Naive B cell (primary cell): ENCODE measurements at regions not wholly inside any gene's neighbourhood (a gene's known extent, or its start where the extent isn't known, plus 50 kb on each side); places are given as distances from the start of the nearest gene placed in this dataset.
"Not testable (repeated sequence)": the region's sequence is repeated elsewhere in the genome, so short reads cannot be mapped to it uniquely, and the experiment has no call there.

Source experiments
- ATAC-seq, 2 donors: fragments of 150-1000 bp; cut with Tn5 transposase; 2 replicates each; pipeline ENCODE4 v1.10.0; 2021; ENCODE audit warnings: low read depth in 2 of 2, mild to moderate bottlenecking in 2 of 2, moderate library complexity in 2 of 2
- DNase-seq: peaks from one replicate; pipeline ENCODE4 v3.0.0; 2022
- H3K27ac Mint-ChIP-seq, 6 donors: one replicate each; pipeline ENCODE4 v1.8.0; 2020 to 2022; ENCODE audit warnings: mild to moderate bottlenecking in 6 of 6, mixed read lengths in 6 of 6, moderate library complexity in 5 of 6, inconsistent platforms in 2 of 6
- H3K27me3 Mint-ChIP-seq, 3 donors: one replicate each; pipeline ENCODE4 v1.8.0; 2021 to 2022; ENCODE audit warnings: mixed read lengths in 3 of 3, mild to moderate bottlenecking in 1 of 3
- H3K36me3 Mint-ChIP-seq, 2 donors: one replicate each; pipeline ENCODE4 v1.8.0; 2020 to 2022; ENCODE audit warnings: mixed read lengths in 2 of 2, inconsistent platforms in 1 of 2, mild to moderate bottlenecking in 1 of 2
- H3K4me1 Mint-ChIP-seq, 3 donors: one replicate each; pipeline ENCODE4 v1.8.0; 2020 to 2022; ENCODE audit warnings: mixed read lengths in 3 of 3, inconsistent platforms in 1 of 3, mild to moderate bottlenecking in 1 of 3, moderate library complexity in 1 of 3
- H3K4me3 Mint-ChIP-seq, 8 donors: one replicate each; pipeline ENCODE4 v1.8.0; 2020 to 2022; ENCODE audit warnings: mild to moderate bottlenecking in 8 of 8, mixed read lengths in 8 of 8, moderate library complexity in 8 of 8, inconsistent platforms in 2 of 8
- H3K9me3 Mint-ChIP-seq, 7 donors: one replicate each; pipeline ENCODE4 v1.8.0; 2020 to 2022; ENCODE audit warnings: mixed read lengths in 7 of 7, mild to moderate bottlenecking in 5 of 7, inconsistent platforms in 2 of 7, moderate library complexity in 1 of 7

- Mint-ChIP-seq H3K9me3 (no peaks in the 10 kb centered on the region), H3K27ac (peak overlapping the region in 2 of 6 donors; percentile 8 to 23), H3K36me3 (no peaks in the 10 kb centered on the region), H3K4me1 (peaks cover 8 to 16% (median 12%) of the 10 kb centered on the region in 3 donors), H3K4me3 (peak overlapping the region; percentile 83 to 97 (median 93)), H3K27me3 (no peaks in the 10 kb centered on the region)
- ATAC-seq (no peak), DNase-seq (no peak)
These were observed 60.1 kb upstream of the PRSS16 start for GRCh38 chr6:27187231-27188060.

- peak; percentile 67 to 75 for ATAC-seq
- Mint-ChIP-seq H3K4me3 (peak overlapping the region; percentile 83 to 97 (median 93)), H3K4me1 (peaks cover 8 to 16% (median 12%) of the 10 kb centered on the region in 3 donors), H3K36me3 (no peaks in the 10 kb centered on the region), H3K27ac (peak overlapping the region; percentile 3 to 91 (median 29)), H3K9me3 (no peaks in the 10 kb centered on the region), H3K27me3 (no peaks in the 10 kb centered on the region)
- no peak for DNase-seq
These were observed 59.2 kb upstream of the PRSS16 start for GRCh38 chr6:27188061-27188884.

- ATAC-seq = peak; percentile 80 to 90
- Mint-ChIP-seq H3K27ac (peak overlapping the region in 2 of 6 donors; percentile 8 to 91), H3K4me3 (peak overlapping the region; percentile 83 to 97 (median 93)), H3K27me3 (no peaks in the 10 kb centered on the region), H3K36me3 (no peaks in the 10 kb centered on the region), H3K9me3 (no peaks in the 10 kb centered on the region), H3K4me1 (peaks cover 8 to 16% (median 12%) of the 10 kb centered on the region in 3 donors)
- DNase-seq = peak; percentile 71
These were observed 58.5 kb upstream of the PRSS16 start for GRCh38 chr6:27188885-27189418.

- Mint-ChIP-seq H3K9me3 (no peaks in the 10 kb centered on the region), H3K27me3 (no peaks in the 10 kb centered on the region), H3K36me3 (no peaks in the 10 kb centered on the region), H3K4me3 (peak overlapping the region in 1 of 8 donors; percentile 65), H3K27ac (no peak overlapping the region), H3K4me1 (peaks cover 8 to 16% (median 12%) of the 10 kb centered on the region in 3 donors)
- no peak for DNase-seq
- ATAC-seq = no peak
These were observed 57.4 kb upstream of the PRSS16 start for GRCh38 chr6:27190126-27190525.

- Mint-ChIP-seq H3K27me3 (peaks cover 5 to 21% (median 10%) of the 10 kb centered on the region in 3 donors), H3K27ac (peak overlapping the region in 1 of 6 donors; percentile 39), H3K9me3 (peaks cover 0 to 14% (median 3%) of the 10 kb centered on the region in 7 donors)
- not testable (repeated sequence) for DNase-seq, H3K4me1 Mint-ChIP-seq, H3K36me3 Mint-ChIP-seq, ATAC-seq, H3K4me3 Mint-ChIP-seq
These were observed 53.0 kb upstream of the PRSS16 start for GRCh38 chr6:27194453-27194852.

GRCh38 chr6:27195547-27195946, 52.0 kb upstream of the PRSS16 start:
- H3K9me3 Mint-ChIP-seq = peaks cover 0 to 14% (median 3%) of the 10 kb centered on the region in 7 donors
- ATAC-seq = not testable (repeated sequence)
- peaks cover 5 to 24% (median 15%) of the 10 kb centered on the region in 3 donors for H3K27me3 Mint-ChIP-seq

More at GRCh38 chr6:27195547-27195946, 52.0 kb upstream of the PRSS16 start:
- not testable (repeated sequence) for H3K27ac Mint-ChIP-seq, DNase-seq, H3K36me3 Mint-ChIP-seq, H3K4me1 Mint-ChIP-seq, H3K4me3 Mint-ChIP-seq
